SK-N-SH treated with all-trans-retinoic acid at 6 μM for 48 hours (cell line): ENCODE measurements at regions not wholly inside any gene's neighbourhood (a gene's known extent, or its start where the extent isn't known, plus 50 kb on each side); places are given as distances from the start of the nearest gene placed in this dataset.

Experiments
- CSDC2 ChIP-seq: fragments of 250-450 bp; sonication (Bioruptor Pico); IDR thresholded peaks from 2 replicates; pipeline ENCODE4 v1.5.0; 2020; ENCODE audit warnings: mild to moderate bottlenecking, moderate library complexity
- PATZ1 ChIP-seq: fragments of 250-450 bp; sonication (Bioruptor Pico); IDR thresholded peaks from 2 replicates; pipeline ENCODE4 v1.8.0; 2020; ENCODE audit warnings: mild to moderate bottlenecking, moderate library complexity, borderline replicate concordance
- SNAI2 ChIP-seq: fragments of 250-450 bp; sonication (Bioruptor Pico); IDR thresholded peaks from 2 replicates; pipeline ENCODE4 v1.5.0; 2020; ENCODE audit warnings: mild to moderate bottlenecking, moderate library complexity
- TCF4 ChIP-seq: fragments of 250-450 bp; sonication (Bioruptor Pico); IDR thresholded peaks from 2 replicates; pipeline ENCODE4 v1.8.0; 2021; ENCODE audit warnings: mild to moderate bottlenecking, moderate library complexity, borderline replicate concordance
- ZC3H10 ChIP-seq: fragments of 250-450 bp; sonication (Bioruptor Pico); IDR thresholded peaks from 2 replicates; pipeline ENCODE4 v1.5.1; 2021; ENCODE audit warnings: mild to moderate bottlenecking, moderate library complexity
- ZFP30 ChIP-seq: fragments of 450-650 bp; formaldehyde crosslinking; IDR thresholded peaks from 2 replicates; pipeline ENCODE4 v1.5.0; 2022; ENCODE audit warnings: mild to moderate bottlenecking, moderate library complexity
- ZNF70 ChIP-seq: fragments of 450-650 bp; formaldehyde crosslinking; IDR thresholded peaks from 2 replicates; pipeline ENCODE4 v1.5.0; 2020; ENCODE audit warnings: mild to moderate bottlenecking, moderate library complexity

- TF ChIP-seq SNAI2 (CRISPR knock-in tag) (no peak), TCF4 (CRISPR knock-in tag) (no peak), PATZ1 (CRISPR knock-in tag) (no peak), CSDC2 (no peak), ZNF70 (no peak), ZFP30 (CRISPR knock-in tag) (no peak), ZC3H10 (CRISPR knock-in tag) (no peak)
These were observed 407.9 kb upstream of the SHH start for GRCh38 chr7:156220078-156220605.
